ENCODE measurements at regions not wholly inside any gene's neighbourhood (a gene's known extent, or its start where the extent isn't known, plus 50 kb on each side); places are given as distances from the start of the nearest gene placed in this dataset.

DNA sequence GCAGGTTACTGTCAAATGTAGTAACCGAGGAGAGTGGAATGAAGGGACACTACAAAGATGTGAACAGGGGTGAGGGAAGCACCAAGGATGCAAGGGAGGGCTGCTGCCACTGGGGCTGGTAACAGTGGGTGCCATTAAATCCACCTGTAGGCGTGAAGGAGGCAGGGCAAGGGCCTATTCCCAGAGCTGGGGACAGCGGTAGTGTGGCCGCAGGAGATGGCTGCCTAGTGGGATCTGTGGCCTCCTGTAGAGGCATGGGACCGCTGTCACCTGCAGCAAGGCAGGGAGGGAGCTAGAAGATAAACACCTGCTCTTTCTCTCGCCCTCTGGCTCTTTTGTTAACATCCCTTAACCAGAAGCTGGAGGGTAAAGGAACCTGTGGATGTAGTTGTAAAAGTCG lies 80.5 kb upstream of the CNIH3 start:
- peaks cover 3% of the 10 kb centered on the region; the same call in 1 of the 2 replicates for H3K4me1 ChIP-seq
- no peaks in the 10 kb centered on the region for H3K27me3 ChIP-seq
- H3K9me3 ChIP-seq: no peaks in the 10 kb centered on the region
- no peak overlapping the region for H3K4me3 ChIP-seq (ENCODE audit: low read depth, low read length)
- DNase-seq: no peak
- TF ChIP-seq, protein P1, sequence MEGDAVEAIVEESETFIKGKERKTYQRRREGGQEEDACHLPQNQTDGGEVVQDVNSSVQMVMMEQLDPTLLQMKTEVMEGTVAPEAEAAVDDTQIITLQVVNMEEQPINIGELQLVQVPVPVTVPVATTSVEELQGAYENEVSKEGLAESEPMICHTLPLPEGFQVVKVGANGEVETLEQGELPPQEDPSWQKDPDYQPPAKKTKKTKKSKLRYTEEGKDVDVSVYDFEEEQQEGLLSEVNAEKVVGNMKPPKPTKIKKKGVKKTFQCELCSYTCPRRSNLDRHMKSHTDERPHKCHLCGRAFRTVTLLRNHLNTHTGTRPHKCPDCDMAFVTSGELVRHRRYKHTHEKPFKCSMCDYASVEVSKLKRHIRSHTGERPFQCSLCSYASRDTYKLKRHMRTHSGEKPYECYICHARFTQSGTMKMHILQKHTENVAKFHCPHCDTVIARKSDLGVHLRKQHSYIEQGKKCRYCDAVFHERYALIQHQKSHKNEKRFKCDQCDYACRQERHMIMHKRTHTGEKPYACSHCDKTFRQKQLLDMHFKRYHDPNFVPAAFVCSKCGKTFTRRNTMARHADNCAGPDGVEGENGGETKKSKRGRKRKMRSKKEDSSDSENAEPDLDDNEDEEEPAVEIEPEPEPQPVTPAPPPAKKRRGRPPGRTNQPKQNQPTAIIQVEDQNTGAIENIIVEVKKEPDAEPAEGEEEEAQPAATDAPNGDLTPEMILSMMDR (IDR thresholded peaks at IDR 0.05; ENCODE audit: low read depth, low read length): no peak
- no peaks in the 10 kb centered on the region for H3K36me3 ChIP-seq

DNA sequence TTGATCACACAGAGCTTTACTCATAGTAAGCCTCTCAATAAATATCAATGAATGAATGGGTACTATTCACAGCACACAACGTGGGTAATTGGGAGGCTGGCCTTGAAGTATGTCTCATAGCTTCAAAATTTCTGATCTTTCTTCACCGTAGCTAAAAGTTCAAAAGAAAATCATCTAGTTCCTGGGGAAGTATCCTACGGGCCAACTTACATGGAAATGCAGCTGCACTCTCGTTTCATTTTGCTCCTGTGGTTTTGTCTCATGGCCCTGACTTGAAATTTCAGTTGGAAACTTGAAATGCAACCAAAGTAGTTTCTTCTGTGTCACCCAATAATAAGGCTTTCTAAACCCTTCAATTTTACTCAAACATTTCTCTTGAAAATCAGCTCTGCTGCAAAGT lies 76.1 kb upstream of the CNIH3 start:
- Histone ChIP-seq H3K4me3 (ENCODE audit: low read depth, low read length) (no peak overlapping the region), H3K27me3 (no peaks in the 10 kb centered on the region), H3K4me1 (peaks cover 42% of the 10 kb centered on the region), H3K36me3 (no peaks in the 10 kb centered on the region), H3K9me3 (no peaks in the 10 kb centered on the region)
- no peak for DNase-seq
- TF ChIP-seq, protein P1 (IDR thresholded peaks at IDR 0.05; ENCODE audit: low read depth, low read length): no peak

DNA sequence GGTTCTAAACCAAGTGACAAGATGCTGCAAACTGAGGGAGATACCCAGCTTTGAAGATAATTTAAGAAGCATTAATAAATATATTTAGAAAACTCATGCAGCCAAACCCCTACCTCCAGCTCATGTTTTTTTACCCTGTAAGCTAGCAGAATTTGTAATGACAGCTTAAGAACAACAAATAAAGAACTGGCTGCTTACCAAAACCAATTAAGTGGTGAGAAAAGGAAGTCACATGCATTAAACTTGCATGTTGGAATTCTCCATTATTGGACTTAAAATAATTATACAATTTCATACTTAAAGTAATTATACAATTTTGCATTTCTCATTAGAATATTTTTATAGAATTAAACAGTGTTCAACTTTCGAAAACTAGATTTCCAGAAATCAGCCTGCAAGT lies 75.6 kb upstream of the CNIH3 start:
- Histone ChIP-seq H3K36me3 (no peaks in the 10 kb centered on the region), H3K4me1 (peaks cover 48% of the 10 kb centered on the region), H3K9me3 (no peaks in the 10 kb centered on the region), H3K4me3 (ENCODE audit: low read depth, low read length) (no peak overlapping the region), H3K27me3 (no peaks in the 10 kb centered on the region)
- DNase-seq: no peak
- TF ChIP-seq, protein P1 (IDR thresholded peaks at IDR 0.05; ENCODE audit: low read depth, low read length): no peak

DNA sequence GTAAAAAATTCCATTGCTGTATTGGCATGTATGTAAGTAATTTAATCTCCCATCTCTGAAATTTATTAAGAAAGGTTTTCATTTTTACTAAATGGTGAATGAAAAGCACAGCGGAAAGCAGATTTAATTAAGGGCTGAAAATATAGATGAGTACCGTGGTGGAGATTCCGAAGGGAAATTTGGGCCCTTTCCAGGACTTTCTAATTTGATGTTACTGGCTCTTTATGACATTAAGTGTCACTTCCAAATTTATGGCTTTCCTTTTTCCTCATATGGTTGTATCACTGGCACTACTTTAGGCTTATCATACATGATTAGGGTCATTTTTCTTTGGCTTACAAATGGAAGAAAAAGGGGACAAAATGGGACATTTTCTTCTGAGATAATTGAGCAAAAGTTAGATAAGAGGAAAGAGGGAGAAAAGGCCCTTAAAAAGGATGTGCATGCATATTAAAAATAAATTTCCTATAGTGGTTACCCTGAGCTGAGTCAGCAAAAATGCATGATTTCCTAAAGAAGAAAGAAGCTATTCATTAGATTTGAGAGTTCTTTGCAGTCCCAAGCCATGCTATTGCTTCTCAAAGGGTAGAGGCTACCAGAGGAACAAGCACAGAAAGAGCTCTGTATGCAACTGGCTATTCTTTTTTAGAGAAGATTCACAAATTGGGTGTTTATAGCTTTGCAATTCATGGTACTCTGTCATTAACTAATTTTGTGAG lies 74.9 kb upstream of the CNIH3 start:
- Histone ChIP-seq H3K36me3 (no peaks in the 10 kb centered on the region), H3K27me3 (no peaks in the 10 kb centered on the region), H3K4me1 (peaks cover 55% of the 10 kb centered on the region), H3K4me3 (ENCODE audit: low read depth, low read length) (no peak overlapping the region), H3K9me3 (no peaks in the 10 kb centered on the region)
- peak; percentile 44 for DNase-seq
- TF ChIP-seq, protein P1 (IDR thresholded peaks at IDR 0.05; ENCODE audit: low read depth, low read length): no peak

DNA sequence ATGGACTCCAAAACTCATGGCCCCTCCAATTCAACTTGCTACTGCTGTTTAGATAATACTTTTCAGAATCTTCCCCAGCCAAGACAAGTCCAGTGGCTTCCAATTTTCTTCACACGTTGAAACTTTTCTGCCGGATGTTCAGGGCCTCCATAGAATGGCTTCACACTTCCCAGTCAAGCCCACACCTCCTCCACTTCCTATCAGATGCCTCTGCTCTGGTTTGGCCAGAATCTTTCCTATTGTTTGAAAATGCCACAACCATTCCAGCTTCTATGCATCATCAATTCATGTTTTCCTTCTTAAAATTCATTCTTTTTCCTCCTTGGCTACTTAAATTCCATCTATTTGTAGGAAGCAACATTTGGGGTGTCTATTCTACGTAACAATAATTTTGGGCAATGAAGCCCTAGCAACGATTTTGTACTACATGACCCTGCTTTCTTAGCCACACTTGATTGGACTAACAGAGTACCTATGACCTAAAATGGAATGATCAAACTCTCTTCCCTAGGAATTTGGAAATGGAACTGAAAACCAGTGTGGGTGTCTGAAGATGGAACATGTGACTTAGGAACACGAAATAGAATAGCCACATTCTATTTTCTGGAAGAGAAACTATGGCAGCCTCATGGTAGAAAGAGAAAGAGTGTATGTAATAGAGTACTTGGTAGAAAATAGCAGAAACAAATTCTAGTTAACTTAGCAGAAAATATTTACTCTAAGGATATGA lies 74.1 kb upstream of the CNIH3 start:
- no peak for DNase-seq
- peaks cover 56% of the 10 kb centered on the region for H3K4me1 ChIP-seq

More for the DNA sequence above, 74.1 kb upstream of the CNIH3 start:
- Histone ChIP-seq H3K9me3 (no peaks in the 10 kb centered on the region), H3K36me3 (no peaks in the 10 kb centered on the region), H3K4me3 (ENCODE audit: low read depth, low read length) (no peak overlapping the region), H3K27me3 (no peaks in the 10 kb centered on the region)
- TF ChIP-seq, protein P1 (IDR thresholded peaks at IDR 0.05; ENCODE audit: low read depth, low read length): no peak

All from BE2C (cell line).